Spleen (tissue), 11 donors: ENCODE measurements at regions not wholly inside any gene's neighbourhood (a gene's known extent, or its start where the extent isn't known, plus 50 kb on each side); places are given as distances from the start of the nearest gene placed in this dataset.

ENCODE experiments used
- DNase-seq: peaks from one replicate; pipeline ENCODE4 v3.0.0-alpha.2; 2020
- H3K27ac ChIP-seq, 8 donors: fragments of 200-600 bp; sonication (generic) in 7 of 8; 1 replicate in 4 of 8; 2 replicates in 4 of 8; pipeline versions ENCODE4 v1.5.0 to v1.8.0; 2016 to 2021; ENCODE audit warnings: inconsistent platforms in 4 of 8, mild to moderate bottlenecking in 4 of 8, moderate library complexity in 1 of 8
- H3K27me3 ChIP-seq, 7 donors: fragments of 200-600 bp; sonication (generic) in 6 of 7; replicated peaks in 1 of 7; 1 replicate in 4 of 7; 2 replicates in 3 of 7; pipeline versions ENCODE4 v1.5.0 to v1.8.0; 2016 to 2021; ENCODE audit warnings: inconsistent platforms in 3 of 7, mild to moderate bottlenecking in 1 of 7
- H3K36me3 ChIP-seq, 6 donors: fragments of 200-600 bp; sonication (generic) in 5 of 6; 1 replicate in 4 of 6; 2 replicates in 2 of 6; pipeline versions ENCODE4 v1.5.0 to v1.8.0; 2016 to 2021; ENCODE audit warnings: inconsistent platforms in 2 of 6
- H3K4me1 ChIP-seq, 6 donors: fragments of 200-600 bp; sonication (generic) in 5 of 6; 1 replicate in 3 of 6; 2 replicates in 3 of 6; pipeline versions ENCODE4 v1.5.0 to v1.8.0; 2016 to 2021; ENCODE audit warnings: inconsistent platforms in 3 of 6
- H3K4me3 ChIP-seq, 8 donors: fragments of 200-600 bp; sonication (generic) in 7 of 8; 1 replicate in 4 of 8; 2 replicates in 4 of 8; pipeline versions ENCODE4 v1.5.0 to v1.8.0; 2016 to 2021; ENCODE audit warnings: inconsistent platforms in 4 of 8, mild to moderate bottlenecking in 4 of 8, moderate library complexity in 2 of 8
- H3K9me3 ChIP-seq, 8 donors: fragments of 200-600 bp; sonication (generic) in 7 of 8; 1 replicate in 4 of 8; 2 replicates in 4 of 8; pipeline versions ENCODE4 v1.5.0 to v1.8.0; 2016 to 2021; ENCODE audit warnings: inconsistent platforms in 4 of 8
- CTCF ChIP-seq, 11 experiments: fragments of 200-600 bp in 7 of 11; fragments of 450-650 bp in 4 of 11; sonication (generic) in 4 of 11; IDR thresholded peaks in 8 of 11; conservative IDR thresholded peaks in 3 of 11; 1 replicate in 7 of 11; 2 replicates in 4 of 11; pipeline versions ENCODE4 v1.4.0 to v1.8.0; 2016 to 2021; ENCODE audit warnings: antibody characterized with exemption in 11 of 11, inconsistent platforms in 4 of 11, mild to moderate bottlenecking in 1 of 11
- POLR2A ChIP-seq, 3 donors: fragments of 450-650 bp; IDR thresholded peaks; one replicate each; pipeline ENCODE4 v1.5.1; 2017; ENCODE audit warnings: antibody characterized with exemption in 3 of 3, mild to moderate bottlenecking in 1 of 3
- POLR2AphosphoS5 ChIP-seq, 3 donors: sonication (generic); formaldehyde crosslinking; IDR thresholded peaks; one replicate each; pipeline ENCODE4 v1.5.1; 2017; ENCODE audit warnings: antibody characterized with exemption in 3 of 3
- WGBS, 5 donors: extraction: QIAGEN DNeasy Blood & Tissue Kit in 3 of 5; methylation state at CpG; one replicate each; pipeline versions ENCODE4 v1.1.5 to v1.1.7; 2013 to 2018; 5-methylcytosine and 5-hydroxymethylcytosine counted together
- intact Hi-C: fragments of 100-400 bp; cut with DNase I; formaldehyde crosslinking; loops from one replicate; pipeline ENCODE4 v1.15.0; 2023; ENCODE audit warnings: low total_unique reads
- donor health status: healthy with polysubstance abuse.
- donor health status: DM: no; HTN: no; CAD: no; lungs with moderate emphysema.
- donor health status: DM: no; HTN: no; CAD: no.
- donor health status: Bipolar disorder and iron deficiency.
- donor health status: healthy.
- donor health status: DM: no; HTN: no; CAD: no.
- donor health status: DM: yes; HTN: yes; CAD: no.

GRCh38 chr14:82390586-82390985 lies 856.9 kb upstream of the SEL1L start:
- H3K4me1 ChIP-seq: no peaks in the 10 kb centered on the region
- intact Hi-C loops: no loop called here
- no peaks in the 10 kb centered on the region for H3K36me3 ChIP-seq
- no peak overlapping the region for H3K27ac ChIP-seq
- 78 to 94% (median 89%) methylated on average over 1 of the region's 1 CpG for WGBS, 5 donors
- no peaks in the 10 kb centered on the region for H3K27me3 ChIP-seq
- peaks cover 0 to 13% (median 0%) of the 10 kb centered on the region in 8 donors for H3K9me3 ChIP-seq
- H3K4me3 ChIP-seq: no peak overlapping the region
- no peak for DNase-seq
- no peak for TF ChIP-seq POLR2AphosphoS5 (IDR thresholded peaks at IDR 0.05)
- no peak for TF ChIP-seq POLR2A (IDR thresholded peaks at IDR 0.05)
- TF ChIP-seq CTCF (IDR thresholded peaks at IDR 0.05 in 8 of 11, conservative IDR thresholded peaks at IDR 0.05 in 3 of 11): no peak

GRCh38 chr14:82394916-82395315 lies 861.3 kb upstream of the SEL1L start:
- intact Hi-C loops: no loop called here
- Histone ChIP-seq H3K4me3 (no peak overlapping the region), H3K9me3 (peaks cover 0 to 4% (median 0%) of the 10 kb centered on the region in 8 donors), H3K27me3 (no peaks in the 10 kb centered on the region), H3K36me3 (no peaks in the 10 kb centered on the region), H3K27ac (no peak overlapping the region), H3K4me1 (no peaks in the 10 kb centered on the region)
- TF ChIP-seq CTCF (IDR thresholded peaks at IDR 0.05 in 8 of 11, conservative IDR thresholded peaks at IDR 0.05 in 3 of 11): no peak
- no peak for TF ChIP-seq POLR2A (IDR thresholded peaks at IDR 0.05)
- TF ChIP-seq POLR2AphosphoS5 (IDR thresholded peaks at IDR 0.05): no peak
- 79 to 94% (median 91%) methylated on average over 2 of the region's 2 CpGs for WGBS, 5 donors
- no peak for DNase-seq

- Histone ChIP-seq H3K9me3 (peaks cover 0 to 4% (median 0%) of the 10 kb centered on the region in 8 donors), H3K27ac (no peak overlapping the region), H3K36me3 (no peaks in the 10 kb centered on the region), H3K4me3 (no peak overlapping the region), H3K27me3 (no peaks in the 10 kb centered on the region), H3K4me1 (no peaks in the 10 kb centered on the region)
- intact Hi-C loops: no loop called here
- WGBS, 5 donors: 20 to 25% (median 25%) methylated on average over 4 of the region's 4 CpGs
- no peak for TF ChIP-seq POLR2AphosphoS5 (IDR thresholded peaks at IDR 0.05)
- no peak for TF ChIP-seq POLR2A (IDR thresholded peaks at IDR 0.05)
- no peak for TF ChIP-seq CTCF (IDR thresholded peaks at IDR 0.05 in 8 of 11, conservative IDR thresholded peaks at IDR 0.05 in 3 of 11)
- DNase-seq: no peak
Measured at GRCh38 chr14:82398256-82398655, 864.6 kb upstream of the SEL1L start.

- intact Hi-C loops: no loop called here
- no peaks in the 10 kb centered on the region for H3K4me1 ChIP-seq
- peaks cover 0 to 6% (median 0%) of the 10 kb centered on the region in 8 donors for H3K9me3 ChIP-seq
- no peaks in the 10 kb centered on the region for H3K36me3 ChIP-seq
- DNase-seq: no peak
- H3K27me3 ChIP-seq: no peaks in the 10 kb centered on the region
- no peak overlapping the region for H3K4me3 ChIP-seq
- H3K27ac ChIP-seq: no peak overlapping the region
- TF ChIP-seq CTCF (IDR thresholded peaks at IDR 0.05 in 8 of 11, conservative IDR thresholded peaks at IDR 0.05 in 3 of 11): no peak
- no peak for TF ChIP-seq POLR2A (IDR thresholded peaks at IDR 0.05)
- TF ChIP-seq POLR2AphosphoS5 (IDR thresholded peaks at IDR 0.05): no peak
Measured at GRCh38 chr14:82403987-82404386, 870.3 kb upstream of the SEL1L start.
